ENCODE measurements at regions not wholly inside any gene's neighbourhood (a gene's known extent, or its start where the extent isn't known, plus 50 kb on each side); places are given as distances from the start of the nearest gene placed in this dataset.

- Histone ChIP-seq H3K4me1 (ENCODE audit: control insufficient read depth, insufficient read depth, low read length) (no peaks in the 10 kb centered on the region), H3K27me3 (ENCODE audit: control insufficient read depth, insufficient read depth, low read length) (peaks cover 6% of the 10 kb centered on the region), H3K9me3 (ENCODE audit: control insufficient read depth, insufficient read depth, low read depth, low read length) (no peaks in the 10 kb centered on the region), H3K4me3 (ENCODE audit: low read depth in 2 of 2, low read length in 2 of 2) (no peak overlapping the region), H3K27ac (ENCODE audit: low read length) (no peak overlapping the region), H3K36me3 (ENCODE audit: control insufficient read depth, insufficient read depth, low read length) (no peaks in the 10 kb centered on the region)
- BruUV-seq (replicated peaks) = no TSS peak
- TF ChIP-seq POLR2AphosphoS5 (IDR thresholded peaks at IDR 0.05; ENCODE audit: low read depth, low read length) (no peak), TCF7L2 (IDR thresholded peaks at IDR 0.05; ENCODE audit: low read depth, low read length) (no peak), CTCF (IDR thresholded peaks at IDR 0.05) (no peak), SIN3A (IDR thresholded peaks at IDR 0.05; ENCODE audit: borderline replicate concordance, insufficient read depth, low read depth, low read length) (no peak)
- TF ChIP-seq, protein P1, sequence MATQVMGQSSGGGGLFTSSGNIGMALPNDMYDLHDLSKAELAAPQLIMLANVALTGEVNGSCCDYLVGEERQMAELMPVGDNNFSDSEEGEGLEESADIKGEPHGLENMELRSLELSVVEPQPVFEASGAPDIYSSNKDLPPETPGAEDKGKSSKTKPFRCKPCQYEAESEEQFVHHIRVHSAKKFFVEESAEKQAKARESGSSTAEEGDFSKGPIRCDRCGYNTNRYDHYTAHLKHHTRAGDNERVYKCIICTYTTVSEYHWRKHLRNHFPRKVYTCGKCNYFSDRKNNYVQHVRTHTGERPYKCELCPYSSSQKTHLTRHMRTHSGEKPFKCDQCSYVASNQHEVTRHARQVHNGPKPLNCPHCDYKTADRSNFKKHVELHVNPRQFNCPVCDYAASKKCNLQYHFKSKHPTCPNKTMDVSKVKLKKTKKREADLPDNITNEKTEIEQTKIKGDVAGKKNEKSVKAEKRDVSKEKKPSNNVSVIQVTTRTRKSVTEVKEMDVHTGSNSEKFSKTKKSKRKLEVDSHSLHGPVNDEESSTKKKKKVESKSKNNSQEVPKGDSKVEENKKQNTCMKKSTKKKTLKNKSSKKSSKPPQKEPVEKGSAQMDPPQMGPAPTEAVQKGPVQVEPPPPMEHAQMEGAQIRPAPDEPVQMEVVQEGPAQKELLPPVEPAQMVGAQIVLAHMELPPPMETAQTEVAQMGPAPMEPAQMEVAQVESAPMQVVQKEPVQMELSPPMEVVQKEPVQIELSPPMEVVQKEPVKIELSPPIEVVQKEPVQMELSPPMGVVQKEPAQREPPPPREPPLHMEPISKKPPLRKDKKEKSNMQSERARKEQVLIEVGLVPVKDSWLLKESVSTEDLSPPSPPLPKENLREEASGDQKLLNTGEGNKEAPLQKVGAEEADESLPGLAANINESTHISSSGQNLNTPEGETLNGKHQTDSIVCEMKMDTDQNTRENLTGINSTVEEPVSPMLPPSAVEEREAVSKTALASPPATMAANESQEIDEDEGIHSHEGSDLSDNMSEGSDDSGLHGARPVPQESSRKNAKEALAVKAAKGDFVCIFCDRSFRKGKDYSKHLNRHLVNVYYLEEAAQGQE (IDR thresholded peaks at IDR 0.05; ENCODE audit: insufficient read depth in 1 of 2, low read depth in 2 of 2, low read length in 1 of 2) = no peak
- ATAC-seq = no peak
- DNase-seq (ENCODE audit: low read depth, low spot score) = no peak
- in situ Hi-C loops (cut with HindIII; ENCODE audit: low pct_unique_long_range_greater_than_20kb, low sequenced_read_pairs) (no loop called here), intact Hi-C loops (cut with micrococcal nuclease; ENCODE audit: unreplicated experiment) (no loop called here)
- ChIA-PET CTCF (no interaction called here), POLR2A (no interaction called here)
Measured at GRCh38 chr6:71040043-71040442, 83.2 kb upstream of the B3GAT2 start.

DNA sequence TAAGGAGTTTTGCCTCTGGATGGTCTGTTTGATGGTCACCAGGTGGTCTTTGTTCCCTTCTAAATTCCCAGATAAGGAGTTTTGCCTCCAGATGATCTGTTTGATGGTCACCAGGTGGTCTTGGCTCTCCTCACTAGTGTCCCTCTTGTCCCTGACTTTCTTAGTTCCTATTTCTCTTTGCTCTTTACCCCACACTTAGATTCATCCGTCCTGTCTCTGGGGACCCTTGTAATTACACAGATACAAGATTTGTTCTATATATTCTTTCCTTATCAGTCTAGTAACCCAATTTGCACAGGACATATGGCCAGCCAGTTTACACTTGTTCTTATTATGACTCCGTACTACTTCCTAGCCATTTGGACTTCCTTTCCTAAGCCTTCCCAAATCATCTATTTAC is 84.0 kb upstream of the B3GAT2 start:
- in situ Hi-C loops (cut with HindIII; ENCODE audit: low pct_unique_long_range_greater_than_20kb, low sequenced_read_pairs) = no loop called here
- Histone ChIP-seq H3K4me1 (ENCODE audit: control insufficient read depth, insufficient read depth, low read length) (no peaks in the 10 kb centered on the region), H3K9me3 (ENCODE audit: control insufficient read depth, insufficient read depth, low read depth, low read length) (no peaks in the 10 kb centered on the region), H3K36me3 (ENCODE audit: control insufficient read depth, insufficient read depth, low read length) (no peaks in the 10 kb centered on the region), H3K27me3 (ENCODE audit: control insufficient read depth, insufficient read depth, low read length) (peaks cover 6% of the 10 kb centered on the region), H3K27ac (ENCODE audit: low read length) (no peak overlapping the region), H3K4me3 (ENCODE audit: low read depth in 2 of 2, low read length in 2 of 2) (no peak overlapping the region)
- TF ChIP-seq, protein P1 (IDR thresholded peaks at IDR 0.05; ENCODE audit: insufficient read depth in 1 of 2, low read depth in 2 of 2, low read length in 1 of 2) = no peak
- no peak for TF ChIP-seq POLR2AphosphoS5 (IDR thresholded peaks at IDR 0.05; ENCODE audit: low read depth, low read length)
- no peak for TF ChIP-seq TCF7L2 (IDR thresholded peaks at IDR 0.05; ENCODE audit: low read depth, low read length)
- TF ChIP-seq SIN3A (IDR thresholded peaks at IDR 0.05; ENCODE audit: borderline replicate concordance, insufficient read depth, low read depth, low read length) = no peak
- no peak for TF ChIP-seq CTCF (IDR thresholded peaks at IDR 0.05)
- DNase-seq (ENCODE audit: low read depth, low spot score) (no peak), ATAC-seq (no peak)
- ChIA-PET POLR2A (no interaction called here), CTCF (no interaction called here)
- intact Hi-C loops (cut with micrococcal nuclease; ENCODE audit: unreplicated experiment) = no loop called here
- BruUV-seq (replicated peaks) = no TSS peak
